Endodermal cell (in vitro differentiated cells): ENCODE measurements at regions not wholly inside any gene's neighbourhood (a gene's known extent, or its start where the extent isn't known, plus 50 kb on each side); places are given as distances from the start of the nearest gene placed in this dataset.

Experiments
- DNase-seq: peaks from one replicate; pipeline ENCODE4 v3.0.0-alpha.2; 2017
- H3K27ac ChIP-seq: 2 replicates; pipeline ENCODE4 v1.5.1; 2013; ENCODE audit warnings: mild to moderate bottlenecking, low read depth, low read length, moderate library complexity
- H3K27me3 ChIP-seq: 2 replicates; pipeline ENCODE4 v1.6.1; 2013; ENCODE audit warnings: mild to moderate bottlenecking, low read length, moderate library complexity; ENCODE audit not compliant: insufficient read depth, control insufficient read depth, poor library complexity, severe bottlenecking
- H3K36me3 ChIP-seq: 2 replicates; pipeline ENCODE4 v1.7.0; 2013; ENCODE audit warnings: mild to moderate bottlenecking, low read length, moderate library complexity; ENCODE audit not compliant: control insufficient read depth, insufficient read depth
- H3K4me1 ChIP-seq: one replicate; pipeline ENCODE4 v1.7.0; 2013; ENCODE audit warnings: low read length; ENCODE audit not compliant: control insufficient read depth, insufficient read depth
- H3K4me3 ChIP-seq: 2 replicates; pipeline ENCODE4 v1.5.1; 2013; ENCODE audit warnings: mild to moderate bottlenecking, low read length, moderate library complexity
- H3K9ac ChIP-seq: 2 replicates; pipeline ENCODE4 v1.6.1; 2013; ENCODE audit warnings: mild to moderate bottlenecking, low read length, moderate library complexity; ENCODE audit not compliant: poor library complexity, severe bottlenecking; ENCODE audit errors: extremely low read depth
- H3K9me3 ChIP-seq: 2 replicates; pipeline ENCODE4 v1.6.1; 2013; ENCODE audit warnings: mild to moderate bottlenecking, low read length, moderate library complexity; ENCODE audit not compliant: control insufficient read depth
- H3K27ac Mint-ChIP-seq: 2 replicates; pipeline ENCODE4 v1.8.0; 2020; ENCODE audit warnings: mixed read lengths
- H3K27me3 Mint-ChIP-seq: 2 replicates; pipeline ENCODE4 v1.8.0; 2021; ENCODE audit warnings: mild to moderate bottlenecking, mixed read lengths; ENCODE audit not compliant: insufficient read depth
- H3K36me3 Mint-ChIP-seq: 2 replicates; pipeline ENCODE4 v1.8.0; 2020; ENCODE audit warnings: low read depth, mixed read lengths
- H3K4me1 Mint-ChIP-seq: 2 replicates; pipeline ENCODE4 v1.8.0; 2020; ENCODE audit warnings: mixed read lengths
- H3K4me3 Mint-ChIP-seq: 2 replicates; pipeline ENCODE4 v1.8.0; 2020; ENCODE audit warnings: mild to moderate bottlenecking, moderate library complexity, mixed read lengths
- H3K9me3 Mint-ChIP-seq: 2 replicates; pipeline ENCODE4 v1.8.0; 2020; ENCODE audit warnings: mild to moderate bottlenecking, mixed read lengths
- WGBS, 2 experiments: methylation state at CpG; one replicate each; pipeline versions ENCODE4 v1.1.5 to v1.1.7; 2013; ENCODE audit warnings: missing lambda C conversion rate in 2 of 2, mixed read lengths in 1 of 2; ENCODE audit not compliant: insufficient coverage in 1 of 2, insufficient read length in 1 of 2; 5-methylcytosine and 5-hydroxymethylcytosine counted together
- TF ChIP-seq, protein P1 (sequence below): fragments of 200-600 bp; sonication (generic); conservative IDR thresholded peaks from 2 replicates; pipeline ENCODE4 v1.5.0; 2021; ENCODE audit warnings: antibody characterized with exemption, mild to moderate bottlenecking

GRCh38 chr2:120432976-120433815, 87.3 kb downstream of the INHBB start:
- Mint-ChIP-seq H3K4me3 (no peak overlapping the region), H3K9me3 (no peaks in the 10 kb centered on the region), H3K4me1 (peaks cover 7% of the 10 kb centered on the region), H3K27me3 (peaks cover 25% of the 10 kb centered on the region), H3K27ac (no peak overlapping the region), H3K36me3 (no peaks in the 10 kb centered on the region)
- H3K27ac ChIP-seq: no peak overlapping the region
- H3K36me3 ChIP-seq: no peaks in the 10 kb centered on the region
- TF ChIP-seq, protein P1, sequence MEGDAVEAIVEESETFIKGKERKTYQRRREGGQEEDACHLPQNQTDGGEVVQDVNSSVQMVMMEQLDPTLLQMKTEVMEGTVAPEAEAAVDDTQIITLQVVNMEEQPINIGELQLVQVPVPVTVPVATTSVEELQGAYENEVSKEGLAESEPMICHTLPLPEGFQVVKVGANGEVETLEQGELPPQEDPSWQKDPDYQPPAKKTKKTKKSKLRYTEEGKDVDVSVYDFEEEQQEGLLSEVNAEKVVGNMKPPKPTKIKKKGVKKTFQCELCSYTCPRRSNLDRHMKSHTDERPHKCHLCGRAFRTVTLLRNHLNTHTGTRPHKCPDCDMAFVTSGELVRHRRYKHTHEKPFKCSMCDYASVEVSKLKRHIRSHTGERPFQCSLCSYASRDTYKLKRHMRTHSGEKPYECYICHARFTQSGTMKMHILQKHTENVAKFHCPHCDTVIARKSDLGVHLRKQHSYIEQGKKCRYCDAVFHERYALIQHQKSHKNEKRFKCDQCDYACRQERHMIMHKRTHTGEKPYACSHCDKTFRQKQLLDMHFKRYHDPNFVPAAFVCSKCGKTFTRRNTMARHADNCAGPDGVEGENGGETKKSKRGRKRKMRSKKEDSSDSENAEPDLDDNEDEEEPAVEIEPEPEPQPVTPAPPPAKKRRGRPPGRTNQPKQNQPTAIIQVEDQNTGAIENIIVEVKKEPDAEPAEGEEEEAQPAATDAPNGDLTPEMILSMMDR: no peak
- no peak overlapping the region for H3K4me3 ChIP-seq
- H3K4me1 ChIP-seq: no peaks in the 10 kb centered on the region
- H3K9me3 ChIP-seq: no peaks in the 10 kb centered on the region
- no peak overlapping the region for H3K9ac ChIP-seq
- H3K27me3 ChIP-seq: peaks cover 30% of the 10 kb centered on the region
- peak; percentile 39 for DNase-seq
- WGBS, 2 experiments: 90 to 93% methylated on average over 4 to 17 of the region's 17 CpGs

GRCh38 chr2:120433816-120434290, 87.9 kb downstream of the INHBB start:
- H3K4me1 ChIP-seq: no peaks in the 10 kb centered on the region
- H3K27me3 ChIP-seq: peaks cover 32% of the 10 kb centered on the region
- H3K4me3 Mint-ChIP-seq: no peak overlapping the region
- no peaks in the 10 kb centered on the region for H3K9me3 ChIP-seq
- no peaks in the 10 kb centered on the region for H3K36me3 Mint-ChIP-seq
- H3K9me3 Mint-ChIP-seq: no peaks in the 10 kb centered on the region
- peak; percentile 33 for DNase-seq
- TF ChIP-seq, protein P1: no peak
- 94 to 100% methylated on average over 7 of the region's 7 CpGs for WGBS, 2 experiments
- peaks cover 7% of the 10 kb centered on the region for H3K4me1 Mint-ChIP-seq
- H3K27me3 Mint-ChIP-seq: peaks cover 29% of the 10 kb centered on the region
- H3K4me3 ChIP-seq: no peak overlapping the region
- H3K36me3 ChIP-seq: no peaks in the 10 kb centered on the region
- no peak overlapping the region for H3K27ac Mint-ChIP-seq
- H3K9ac ChIP-seq: no peak overlapping the region
- H3K27ac ChIP-seq: no peak overlapping the region

DNA sequence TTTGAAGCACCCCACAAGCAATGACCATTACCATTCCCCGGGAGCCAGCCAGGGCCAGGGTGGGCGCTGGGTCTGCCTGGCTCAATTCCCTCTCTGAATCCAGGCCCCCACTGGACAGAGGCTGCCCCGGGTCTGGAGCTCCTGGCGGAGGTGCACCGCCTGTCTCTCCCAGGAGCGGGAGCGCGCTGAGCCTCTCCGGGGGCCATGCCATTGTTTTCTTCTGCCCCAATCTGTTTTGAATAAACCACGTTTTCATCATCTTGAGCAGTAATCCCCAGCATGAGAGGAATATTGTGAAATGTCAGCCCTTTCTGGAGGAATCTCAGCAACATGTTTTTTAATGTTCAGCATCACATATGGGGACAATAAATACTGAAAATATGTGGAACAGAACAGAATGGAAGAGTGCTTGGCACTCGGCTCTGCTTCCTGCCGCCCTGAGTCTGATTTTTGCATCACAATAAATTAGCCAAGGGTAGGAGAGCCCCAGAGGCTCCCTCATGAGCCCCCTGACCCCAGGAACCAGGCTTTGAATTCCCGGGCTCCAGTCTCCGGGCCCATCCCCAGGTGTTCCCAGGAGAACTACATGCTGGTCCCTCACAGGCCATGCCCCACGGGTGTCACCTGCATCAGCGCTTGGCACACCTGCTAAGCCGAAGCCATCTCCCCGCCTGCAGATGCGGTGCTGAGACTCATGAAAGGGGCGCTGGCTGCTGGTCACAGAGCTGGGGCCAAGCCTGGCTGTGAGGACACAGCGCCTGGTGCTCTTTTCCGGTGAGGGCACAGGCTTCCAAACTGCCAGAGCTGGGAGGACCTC, 88.8 kb downstream of the INHBB start:
- Histone ChIP-seq H3K27me3 (peaks cover 40% of the 10 kb centered on the region), H3K27ac (no peak overlapping the region), H3K4me3 (no peak overlapping the region), H3K4me1 (no peaks in the 10 kb centered on the region), H3K9me3 (no peaks in the 10 kb centered on the region), H3K9ac (no peak overlapping the region), H3K36me3 (no peaks in the 10 kb centered on the region)
- H3K36me3 Mint-ChIP-seq: no peaks in the 10 kb centered on the region
- no peak overlapping the region for H3K27ac Mint-ChIP-seq
- no peaks in the 10 kb centered on the region for H3K9me3 Mint-ChIP-seq
- TF ChIP-seq, protein P1: no peak
- WGBS, 2 experiments: 66 to 76% methylated on average over 11 to 22 of the region's 22 CpGs
- peak; percentile 49 for DNase-seq
- peaks cover 35% of the 10 kb centered on the region for H3K27me3 Mint-ChIP-seq
- no peak overlapping the region for H3K4me3 Mint-ChIP-seq
- peaks cover 5% of the 10 kb centered on the region for H3K4me1 Mint-ChIP-seq
